ENCODE measurements at regions not wholly inside any gene's neighbourhood (a gene's known extent, or its start where the extent isn't known, plus 50 kb on each side); places are given as distances from the start of the nearest gene placed in this dataset.

GRCh38 chrX:39638526-39638925 is 459.2 kb downstream of the BCOR start:
- H3K36me3 ChIP-seq (ENCODE audit: low read length): no peaks in the 10 kb centered on the region
- H3K4me3 ChIP-seq (ENCODE audit: insufficient read depth, low read length, poor library complexity, severe bottlenecking): no peak overlapping the region
- H3K9me2 ChIP-seq (replicated peaks; ENCODE audit: insufficient read depth, low read length): no peaks in the 10 kb centered on the region
- H2AFZ ChIP-seq (ENCODE audit: low read depth, low read length, severe bottlenecking): no peak overlapping the region
- no peak overlapping the region for H3K9ac ChIP-seq (ENCODE audit: low read length)
- no peaks in the 10 kb centered on the region for H3K9me3 ChIP-seq (ENCODE audit: insufficient read depth, low read length)
- H3K4me2 ChIP-seq (ENCODE audit: low read depth, low read length, poor library complexity, severe bottlenecking): no peak overlapping the region
- TF ChIP-seq, protein P1, sequence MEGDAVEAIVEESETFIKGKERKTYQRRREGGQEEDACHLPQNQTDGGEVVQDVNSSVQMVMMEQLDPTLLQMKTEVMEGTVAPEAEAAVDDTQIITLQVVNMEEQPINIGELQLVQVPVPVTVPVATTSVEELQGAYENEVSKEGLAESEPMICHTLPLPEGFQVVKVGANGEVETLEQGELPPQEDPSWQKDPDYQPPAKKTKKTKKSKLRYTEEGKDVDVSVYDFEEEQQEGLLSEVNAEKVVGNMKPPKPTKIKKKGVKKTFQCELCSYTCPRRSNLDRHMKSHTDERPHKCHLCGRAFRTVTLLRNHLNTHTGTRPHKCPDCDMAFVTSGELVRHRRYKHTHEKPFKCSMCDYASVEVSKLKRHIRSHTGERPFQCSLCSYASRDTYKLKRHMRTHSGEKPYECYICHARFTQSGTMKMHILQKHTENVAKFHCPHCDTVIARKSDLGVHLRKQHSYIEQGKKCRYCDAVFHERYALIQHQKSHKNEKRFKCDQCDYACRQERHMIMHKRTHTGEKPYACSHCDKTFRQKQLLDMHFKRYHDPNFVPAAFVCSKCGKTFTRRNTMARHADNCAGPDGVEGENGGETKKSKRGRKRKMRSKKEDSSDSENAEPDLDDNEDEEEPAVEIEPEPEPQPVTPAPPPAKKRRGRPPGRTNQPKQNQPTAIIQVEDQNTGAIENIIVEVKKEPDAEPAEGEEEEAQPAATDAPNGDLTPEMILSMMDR (IDR thresholded peaks at IDR 0.05; ENCODE audit: insufficient read depth, low read length, poor library complexity, severe bottlenecking): no peak
- TF ChIP-seq EZH2phosphoT487 (conservative IDR thresholded peaks at IDR 0.05; ENCODE audit: low read length): no peak
- H3K79me2 ChIP-seq (ENCODE audit: insufficient read depth, low read length): no peaks in the 10 kb centered on the region
- no peaks in the 10 kb centered on the region for H3K27me3 ChIP-seq (ENCODE audit: low read length)
- H3F3A ChIP-seq (ENCODE audit: insufficient read depth): no peaks in the 10 kb centered on the region
- no peaks in the 10 kb centered on the region for H4K20me1 ChIP-seq (ENCODE audit: low read depth, low read length)
- no peak overlapping the region for H3K27ac ChIP-seq (ENCODE audit: low read depth, low read length)

GRCh38 chrX:39639871-39640270 is 457.9 kb downstream of the BCOR start:
- Histone ChIP-seq H3K4me2 (ENCODE audit: low read depth, low read length, poor library complexity, severe bottlenecking) (no peak overlapping the region), H4K20me1 (ENCODE audit: low read depth, low read length) (no peaks in the 10 kb centered on the region), H3K9me3 (ENCODE audit: insufficient read depth, low read length) (no peaks in the 10 kb centered on the region), H3K27me3 (ENCODE audit: low read length) (no peaks in the 10 kb centered on the region), H3K36me3 (ENCODE audit: low read length) (no peaks in the 10 kb centered on the region), H3F3A (ENCODE audit: insufficient read depth) (no peaks in the 10 kb centered on the region), H3K9me2 (replicated peaks; ENCODE audit: insufficient read depth, low read length) (no peaks in the 10 kb centered on the region), H3K79me2 (ENCODE audit: insufficient read depth, low read length) (no peaks in the 10 kb centered on the region), H3K27ac (ENCODE audit: low read depth, low read length) (no peak overlapping the region), H3K4me3 (ENCODE audit: insufficient read depth, low read length, poor library complexity, severe bottlenecking) (no peak overlapping the region), H2AFZ (ENCODE audit: low read depth, low read length, severe bottlenecking) (no peak overlapping the region), H3K9ac (ENCODE audit: low read length) (no peak overlapping the region)
- TF ChIP-seq, protein P1 (IDR thresholded peaks at IDR 0.05; ENCODE audit: insufficient read depth, low read length, poor library complexity, severe bottlenecking): no peak
- TF ChIP-seq EZH2phosphoT487 (conservative IDR thresholded peaks at IDR 0.05; ENCODE audit: low read length): no peak

- no peak overlapping the region for H3K4me2 ChIP-seq (ENCODE audit: low read depth, low read length, poor library complexity, severe bottlenecking)
- no peaks in the 10 kb centered on the region for H3K27me3 ChIP-seq (ENCODE audit: low read length)
- H4K20me1 ChIP-seq (ENCODE audit: low read depth, low read length): no peaks in the 10 kb centered on the region
- no peak overlapping the region for H3K4me3 ChIP-seq (ENCODE audit: insufficient read depth, low read length, poor library complexity, severe bottlenecking)
- no peaks in the 10 kb centered on the region for H3K79me2 ChIP-seq (ENCODE audit: insufficient read depth, low read length)
- no peak overlapping the region for H3K27ac ChIP-seq (ENCODE audit: low read depth, low read length)
- no peak overlapping the region for H2AFZ ChIP-seq (ENCODE audit: low read depth, low read length, severe bottlenecking)
- no peaks in the 10 kb centered on the region for H3F3A ChIP-seq (ENCODE audit: insufficient read depth)
- H3K9ac ChIP-seq (ENCODE audit: low read length): no peak overlapping the region
- H3K9me3 ChIP-seq (ENCODE audit: insufficient read depth, low read length): no peaks in the 10 kb centered on the region
- no peaks in the 10 kb centered on the region for H3K9me2 ChIP-seq (replicated peaks; ENCODE audit: insufficient read depth, low read length)
- H3K36me3 ChIP-seq (ENCODE audit: low read length): no peaks in the 10 kb centered on the region
- TF ChIP-seq, protein P1 (IDR thresholded peaks at IDR 0.05; ENCODE audit: insufficient read depth, low read length, poor library complexity, severe bottlenecking): no peak
- no peak for TF ChIP-seq EZH2phosphoT487 (conservative IDR thresholded peaks at IDR 0.05; ENCODE audit: low read length)
Observed at GRCh38 chrX:39640866-39641265, 456.9 kb downstream of the BCOR start.
